ENCODE measurements at regions not wholly inside any gene's neighbourhood (a gene's known extent, or its start where the extent isn't known, plus 50 kb on each side); places are given as distances from the start of the nearest gene placed in this dataset.

DNA sequence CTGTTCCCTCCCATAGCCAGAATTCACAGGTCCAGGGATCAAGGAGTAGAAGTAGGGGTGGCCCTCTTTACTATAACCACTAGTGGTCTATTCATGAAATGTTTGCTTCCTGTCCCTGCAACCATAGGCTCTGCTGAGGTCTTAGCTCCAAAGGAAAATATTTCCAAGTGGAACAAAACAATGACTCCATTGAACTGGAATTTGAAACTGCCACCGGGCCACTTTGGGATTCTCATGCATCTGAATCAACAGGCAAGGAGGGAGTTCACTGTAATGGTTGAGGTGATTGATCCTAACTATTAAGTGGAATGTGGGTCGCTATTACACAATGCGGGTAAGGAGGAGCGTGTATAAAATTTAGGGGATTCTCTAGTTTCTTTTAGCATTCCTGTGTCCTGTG is 197.0 kb downstream of the ETNK1 start:
- TF ChIP-seq TAF1 (conservative IDR thresholded peaks at IDR 0.05) (no peak), GABPA (IDR thresholded peaks at IDR 0.05 in 1 of 2, conservative IDR thresholded peaks at IDR 0.05 in 1 of 2) (no peak), SP1 (IDR thresholded peaks at IDR 0.05) (no peak)
- TF ChIP-seq, protein P1, sequence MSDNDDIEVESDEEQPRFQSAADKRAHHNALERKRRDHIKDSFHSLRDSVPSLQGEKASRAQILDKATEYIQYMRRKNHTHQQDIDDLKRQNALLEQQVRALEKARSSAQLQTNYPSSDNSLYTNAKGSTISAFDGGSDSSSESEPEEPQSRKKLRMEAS (IDR thresholded peaks at IDR 0.05) = no peak
- TF ChIP-seq, protein P2, sequence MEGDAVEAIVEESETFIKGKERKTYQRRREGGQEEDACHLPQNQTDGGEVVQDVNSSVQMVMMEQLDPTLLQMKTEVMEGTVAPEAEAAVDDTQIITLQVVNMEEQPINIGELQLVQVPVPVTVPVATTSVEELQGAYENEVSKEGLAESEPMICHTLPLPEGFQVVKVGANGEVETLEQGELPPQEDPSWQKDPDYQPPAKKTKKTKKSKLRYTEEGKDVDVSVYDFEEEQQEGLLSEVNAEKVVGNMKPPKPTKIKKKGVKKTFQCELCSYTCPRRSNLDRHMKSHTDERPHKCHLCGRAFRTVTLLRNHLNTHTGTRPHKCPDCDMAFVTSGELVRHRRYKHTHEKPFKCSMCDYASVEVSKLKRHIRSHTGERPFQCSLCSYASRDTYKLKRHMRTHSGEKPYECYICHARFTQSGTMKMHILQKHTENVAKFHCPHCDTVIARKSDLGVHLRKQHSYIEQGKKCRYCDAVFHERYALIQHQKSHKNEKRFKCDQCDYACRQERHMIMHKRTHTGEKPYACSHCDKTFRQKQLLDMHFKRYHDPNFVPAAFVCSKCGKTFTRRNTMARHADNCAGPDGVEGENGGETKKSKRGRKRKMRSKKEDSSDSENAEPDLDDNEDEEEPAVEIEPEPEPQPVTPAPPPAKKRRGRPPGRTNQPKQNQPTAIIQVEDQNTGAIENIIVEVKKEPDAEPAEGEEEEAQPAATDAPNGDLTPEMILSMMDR (IDR thresholded peaks at IDR 0.05; ENCODE audit: low read depth, low read length, missing input control) = no peak

Measured in liver (tissue), 3 donors.